ENCODE measurements at regions not wholly inside any gene's neighbourhood (a gene's known extent, or its start where the extent isn't known, plus 50 kb on each side); places are given as distances from the start of the nearest gene placed in this dataset.

- DNase-seq (ENCODE audit: low read depth) = no peak
Measured at GRCh38 chr10:90481326-90481923, 376.4 kb downstream of the HTR7 start.

DNA sequence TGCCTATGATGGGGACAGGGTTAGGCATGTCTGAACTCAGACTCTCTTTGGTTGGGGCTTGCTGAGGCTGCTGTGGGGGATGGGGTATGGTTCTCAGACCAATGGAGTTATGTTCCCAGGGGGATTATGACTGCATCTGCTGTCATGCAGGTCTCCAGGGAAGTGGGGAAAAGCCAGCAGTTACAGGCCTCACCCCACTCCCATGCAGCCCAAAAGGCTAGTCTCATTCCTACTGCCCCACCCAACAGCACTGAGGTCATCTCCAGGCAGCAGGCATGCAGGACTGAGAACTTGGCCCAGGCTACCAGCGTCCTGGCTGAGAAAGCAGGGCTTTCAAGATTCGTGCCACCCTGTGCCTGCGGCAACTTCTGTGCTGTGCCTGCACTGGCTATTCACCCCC is 373.3 kb downstream of the HTR7 start:
- no peak for DNase-seq (ENCODE audit: low read depth)

GRCh38 chr10:90494183-90494582 is 363.7 kb downstream of the HTR7 start:
- DNase-seq (ENCODE audit: low read depth) = no peak

GRCh38 chr10:90504172-90504571 is 353.7 kb downstream of the HTR7 start:
- DNase-seq (ENCODE audit: low read depth) = no peak

DNA sequence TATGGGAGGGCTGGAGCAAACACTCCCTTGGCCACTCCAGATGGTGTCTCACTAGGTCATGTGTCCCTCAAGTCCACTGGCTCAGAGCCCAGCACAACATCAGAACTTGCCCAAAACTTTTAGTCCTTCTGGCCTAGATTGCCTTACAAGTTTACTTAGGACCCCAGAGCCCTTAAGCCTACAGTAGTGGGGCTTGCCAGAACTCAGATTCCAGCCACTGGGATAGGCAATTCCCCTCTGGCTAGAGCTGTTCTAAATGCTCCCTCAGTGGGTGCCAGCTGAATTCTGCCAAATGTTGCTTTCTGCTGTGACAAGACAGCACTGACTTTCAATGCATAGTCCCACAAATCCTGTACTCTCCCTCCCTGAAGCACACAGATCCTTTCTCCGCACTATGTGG is 331.1 kb downstream of the HTR7 start:
- DNase-seq (ENCODE audit: low read depth) = no peak

DNA sequence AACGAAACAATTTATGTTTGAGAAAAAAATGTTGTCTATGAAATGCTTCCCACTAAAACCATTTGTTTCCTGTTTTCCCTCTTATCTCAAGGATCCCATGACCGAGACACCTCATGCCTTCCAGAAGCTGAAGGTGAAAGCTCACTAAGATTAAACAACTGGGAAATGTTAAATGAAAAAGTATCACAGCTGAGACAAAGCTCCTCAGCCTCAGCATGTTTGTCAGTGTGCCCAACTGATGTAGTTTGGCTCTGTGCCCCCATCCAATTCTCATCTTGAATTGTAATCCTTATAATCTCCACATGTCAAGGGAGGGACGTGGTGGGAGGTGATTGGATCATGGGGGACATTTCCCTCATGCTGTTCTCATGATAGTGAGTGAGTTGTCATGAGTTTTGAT is 327.3 kb downstream of the HTR7 start:
- DNase-seq (ENCODE audit: low read depth) = no peak

DNA sequence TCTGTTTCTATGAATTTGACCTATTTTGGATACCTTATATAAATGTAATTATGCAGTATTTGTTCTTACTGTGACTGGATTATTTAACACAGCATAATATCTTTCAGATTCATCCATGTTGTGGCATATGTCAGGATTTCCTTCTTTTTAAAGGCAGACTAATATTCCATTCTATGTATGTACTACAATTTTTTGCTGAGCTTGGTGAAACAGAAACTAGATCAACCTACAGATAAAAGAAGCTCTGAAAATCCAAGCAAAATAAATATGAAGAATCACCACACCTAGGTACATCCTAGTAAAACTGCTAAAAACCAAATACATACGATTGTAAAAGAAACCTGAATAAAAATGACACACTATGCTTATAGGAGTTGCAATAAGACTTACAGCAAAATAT is 300.5 kb downstream of the HTR7 start:
- no peak for DNase-seq (ENCODE audit: low read depth)

DNA sequence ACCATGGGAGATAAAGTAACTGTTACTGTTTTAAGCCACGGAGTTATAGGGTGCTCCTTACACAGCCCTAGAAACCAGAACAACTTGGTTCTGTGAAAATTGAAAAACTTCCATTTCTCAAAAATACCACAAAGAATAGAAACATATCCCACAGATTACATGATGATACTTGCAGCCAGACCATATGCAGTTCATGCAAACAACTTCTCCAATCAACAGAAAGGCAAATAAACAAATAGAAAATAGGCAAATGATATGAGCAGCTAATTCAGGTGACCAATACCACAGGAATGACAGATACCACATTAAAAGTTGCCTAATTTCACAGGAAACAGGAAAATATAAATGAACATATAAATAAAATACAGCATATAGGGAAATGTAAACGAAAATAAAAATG is 297.5 kb downstream of the HTR7 start:
- DNase-seq (ENCODE audit: low read depth) = no peak

DNA sequence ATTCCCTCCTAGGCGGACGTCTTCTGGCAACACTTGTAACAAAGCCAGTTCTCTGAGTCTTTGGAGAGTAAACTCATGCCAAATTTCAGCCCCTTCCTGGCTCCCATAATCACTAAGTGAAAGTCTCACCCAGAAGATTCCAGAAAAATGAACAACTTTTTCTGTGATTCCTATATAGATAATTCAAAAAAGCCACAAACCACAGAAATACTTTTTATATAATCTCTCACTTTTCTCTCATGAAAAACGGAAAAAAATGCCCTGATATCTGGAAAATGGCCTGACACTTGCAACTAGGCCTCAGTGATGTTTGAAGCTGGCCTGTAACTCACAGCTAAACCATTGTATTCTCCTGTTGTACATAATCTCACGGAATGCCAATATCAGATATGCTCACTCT is 296.2 kb downstream of the HTR7 start:
- DNase-seq (ENCODE audit: low read depth) = no peak

DNA sequence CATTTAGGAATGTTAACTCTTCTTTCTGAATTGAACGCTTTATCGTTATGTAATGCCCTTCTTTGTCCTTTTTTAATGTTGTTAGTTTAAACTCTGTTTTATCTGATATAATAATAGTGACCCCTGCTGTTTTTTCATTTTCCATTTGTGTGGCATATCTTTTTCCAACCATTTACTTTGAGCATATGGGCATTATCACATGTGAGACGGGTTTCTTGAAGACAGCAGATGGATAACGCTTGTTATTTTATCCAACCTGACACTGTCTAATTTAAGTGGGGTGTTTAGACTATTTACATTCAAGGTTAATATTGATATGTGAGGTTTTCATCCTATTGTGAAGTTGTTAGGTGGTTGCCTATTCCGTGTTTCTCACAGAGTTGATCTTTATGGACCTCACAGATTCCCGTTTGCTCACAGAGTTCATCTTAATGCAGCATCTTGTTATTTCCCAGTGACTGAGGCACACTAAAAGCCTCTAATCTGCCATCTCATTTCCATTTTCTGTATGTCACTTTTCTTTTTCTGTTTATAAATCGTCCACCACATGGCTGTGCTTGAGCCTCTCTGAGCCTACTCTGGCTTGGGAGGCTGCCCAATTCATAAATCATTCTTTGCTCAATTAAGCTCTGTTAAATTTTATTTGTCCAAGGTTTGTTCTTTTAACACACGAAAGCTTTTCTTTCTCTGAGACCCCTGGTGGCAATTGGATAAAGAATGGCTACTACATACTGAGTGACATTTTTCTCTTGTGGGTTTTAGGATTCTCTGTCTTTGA is 286.2 kb downstream of the HTR7 start:
- DNase-seq (ENCODE audit: low read depth) = no peak

- no peak for DNase-seq (ENCODE audit: low read depth)
Measured at GRCh38 chr10:90575125-90575524, 282.7 kb downstream of the HTR7 start.

DNA sequence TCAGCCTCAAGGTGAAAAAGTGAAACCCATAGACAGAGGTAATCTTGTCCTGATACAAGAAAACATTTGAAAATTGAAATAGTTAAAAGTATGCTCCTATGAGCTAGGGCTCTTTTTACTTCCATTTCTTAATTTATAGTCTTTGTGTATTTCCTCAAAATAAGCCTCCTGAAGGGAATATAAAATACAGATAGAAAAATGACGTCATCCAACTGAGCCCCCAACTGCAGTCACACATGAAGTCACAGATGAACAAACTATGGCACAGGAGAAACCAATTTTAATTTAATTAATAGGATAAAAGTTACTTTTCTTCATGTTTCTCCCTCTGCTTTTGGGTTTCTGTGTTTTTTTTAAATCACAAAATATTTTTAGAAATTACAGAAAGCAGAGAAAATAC is 280.3 kb downstream of the HTR7 start:
- no peak for DNase-seq (ENCODE audit: low read depth)

DNA sequence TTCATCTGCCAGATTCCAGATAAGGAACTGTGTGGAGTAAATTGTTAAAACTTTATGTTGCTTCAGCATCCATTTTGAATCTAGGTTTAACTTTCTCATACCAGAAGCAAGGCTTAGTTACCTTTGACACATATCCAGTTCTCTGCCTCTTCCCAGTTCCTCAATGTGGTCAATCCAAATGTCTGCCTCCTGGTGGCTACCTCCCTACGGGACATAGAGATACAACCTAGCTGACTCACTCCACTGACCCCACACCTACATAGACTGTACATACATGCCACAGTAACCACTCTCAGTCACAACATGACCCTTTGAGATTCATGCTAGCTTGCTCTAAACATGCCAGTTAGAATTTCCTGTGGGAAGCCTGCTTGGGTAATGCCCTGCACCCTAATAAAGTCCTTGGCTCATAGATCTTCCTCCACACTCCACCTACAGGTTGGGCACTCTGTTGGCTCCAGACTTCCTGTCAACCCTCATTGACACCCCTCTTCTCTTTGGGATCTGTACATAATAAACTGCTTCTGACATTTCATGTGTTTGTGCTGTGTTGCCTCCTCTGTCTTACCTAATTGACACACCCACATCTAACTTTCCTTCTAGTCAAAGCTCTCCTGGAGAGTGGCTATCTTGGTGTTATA is 278.1 kb downstream of the HTR7 start:
- no peak for DNase-seq (ENCODE audit: low read depth)

DNA sequence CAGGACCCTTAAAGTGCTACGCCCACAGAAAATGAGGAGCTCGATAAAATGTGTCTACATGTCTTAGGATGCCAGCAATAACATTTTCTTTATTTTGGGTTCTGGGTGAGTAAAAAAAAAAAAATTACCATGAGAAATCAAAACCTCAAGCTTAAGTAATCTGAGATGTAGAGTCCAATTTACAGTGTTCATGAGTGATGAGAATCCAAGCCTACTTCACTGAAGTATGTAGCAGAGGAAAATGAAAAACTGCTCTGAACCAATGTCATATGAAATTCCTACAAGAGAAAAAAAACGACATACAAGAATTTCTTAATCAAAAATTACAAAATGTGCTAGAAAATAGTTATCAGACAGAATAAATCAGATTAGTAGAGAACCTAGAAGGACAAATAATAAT is 274.4 kb downstream of the HTR7 start:
- DNase-seq (ENCODE audit: low read depth) = no peak

GRCh38 chr10:90587081-90587491 is 270.8 kb downstream of the HTR7 start:
- DNase-seq (ENCODE audit: low read depth) = no peak

DNA sequence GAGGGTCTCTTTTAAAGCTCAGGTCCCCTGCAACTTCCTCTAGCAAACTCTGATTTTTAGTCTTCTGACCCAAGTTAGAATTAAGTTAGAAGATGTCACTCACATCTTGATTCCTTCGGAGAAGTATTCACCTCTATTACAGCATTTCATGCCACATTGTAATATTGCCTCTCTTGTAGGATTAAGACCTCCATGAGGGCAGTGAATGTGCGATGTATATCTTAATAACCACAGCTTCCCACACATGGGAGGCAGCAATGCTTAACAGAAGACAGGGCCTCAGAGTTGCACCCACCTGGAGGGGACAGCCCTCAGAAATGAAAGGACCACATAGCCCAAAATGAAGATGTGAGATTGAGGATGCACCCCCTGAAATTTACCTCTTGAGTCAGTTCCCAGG is 270.3 kb downstream of the HTR7 start:
- DNase-seq (ENCODE audit: low read depth) = no peak

DNA sequence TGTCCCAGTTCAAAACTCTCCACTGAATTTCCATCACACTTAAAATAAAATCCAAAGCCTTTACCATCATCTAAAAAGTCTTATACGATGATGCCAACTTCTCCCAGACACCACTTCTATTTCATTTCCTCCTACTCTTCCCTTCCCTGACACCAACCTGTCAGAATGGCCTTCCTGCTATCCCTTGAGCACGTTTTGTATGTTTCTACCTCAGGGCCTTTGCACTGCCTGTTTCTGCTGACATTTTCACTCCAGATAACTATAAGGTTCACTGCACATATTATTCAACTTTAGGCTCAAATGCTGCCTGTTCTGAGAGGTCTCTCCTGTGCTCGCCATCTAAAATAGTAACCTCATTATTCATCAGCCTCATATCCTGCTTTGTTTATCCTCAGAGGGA is 269.6 kb downstream of the HTR7 start:
- DNase-seq (ENCODE audit: low read depth) = no peak

DNA sequence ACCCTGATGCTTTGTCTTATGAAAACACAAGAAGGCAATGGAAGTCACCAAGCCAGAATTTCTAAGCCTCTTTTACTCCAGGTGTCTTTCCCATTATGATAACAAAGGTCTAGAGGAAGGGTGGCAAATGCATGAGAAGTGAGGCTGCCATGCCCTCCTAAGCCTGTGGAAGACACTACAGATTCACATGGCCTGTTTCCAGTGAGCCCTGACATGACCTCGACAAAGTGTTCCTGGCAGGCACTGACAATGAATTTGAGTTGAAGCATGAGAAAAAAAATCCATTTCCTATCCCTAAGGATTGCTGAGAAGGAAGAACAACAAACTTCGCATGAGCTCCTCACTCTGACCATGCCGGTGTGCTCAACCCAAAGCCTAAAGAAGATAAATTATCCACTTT is 268.0 kb downstream of the HTR7 start:
- no peak for DNase-seq (ENCODE audit: low read depth)

- no peak for DNase-seq (ENCODE audit: low read depth)
Measured at GRCh38 chr10:90591629-90592028, 266.2 kb downstream of the HTR7 start.

GRCh38 chr10:90592638-90593302 is 265.1 kb downstream of the HTR7 start:
- no peak for DNase-seq (ENCODE audit: low read depth)

DNA sequence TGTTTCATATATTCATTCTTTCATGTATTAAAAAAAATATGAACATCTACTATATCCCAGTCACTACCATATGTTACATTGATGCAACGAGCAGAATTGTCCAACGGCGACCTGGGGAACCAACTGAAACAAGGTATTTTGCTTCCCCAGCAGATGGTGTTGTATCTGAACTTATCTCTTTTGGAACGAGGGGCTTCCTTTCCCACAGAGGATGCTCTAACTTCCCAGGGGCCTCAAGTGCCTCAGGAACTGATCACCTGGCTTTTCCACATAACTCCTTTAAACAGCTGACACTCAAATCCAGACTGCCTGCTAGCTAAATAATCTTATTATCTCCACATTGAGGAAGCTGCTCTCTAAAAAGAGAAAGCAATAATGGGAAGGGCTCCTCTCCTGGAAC is 259.3 kb downstream of the HTR7 start:
- DNase-seq (ENCODE audit: low read depth) = no peak

- no peak for DNase-seq (ENCODE audit: low read depth)
Measured at GRCh38 chr10:90602862-90603610, 254.8 kb downstream of the HTR7 start.

Measured in GM04504 (cell line).